Gastroesophageal sphincter (tissue), 3 donors: ENCODE measurements at regions not wholly inside any gene's neighbourhood (a gene's known extent, or its start where the extent isn't known, plus 50 kb on each side); places are given as distances from the start of the nearest gene placed in this dataset.

ENCODE experiments used
- CTCF ChIP-seq, 4 experiments: fragments of 200-600 bp in 2 of 4; fragments of 450-650 bp in 2 of 4; sonication (generic) in 1 of 4; IDR thresholded peaks; one replicate each; pipeline ENCODE4 v1.5.1; 2017 to 2019; ENCODE audit warnings: antibody characterized with exemption in 4 of 4, mild to moderate bottlenecking in 2 of 4, moderate library complexity in 2 of 4
- EP300 ChIP-seq: sonication (generic); formaldehyde crosslinking; IDR thresholded peaks from one replicate; pipeline ENCODE4 v1.6.1; 2017; ENCODE audit warnings: antibody characterized with exemption, mild to moderate bottlenecking
- POLR2A ChIP-seq, 2 donors: fragments of 450-650 bp; IDR thresholded peaks; one replicate each; pipeline ENCODE4 v1.6.1; 2017; ENCODE audit warnings: antibody characterized with exemption in 2 of 2, mild to moderate bottlenecking in 2 of 2, moderate library complexity in 1 of 2

- TF ChIP-seq CTCF (IDR thresholded peaks at IDR 0.05): no peak
- TF ChIP-seq POLR2A (IDR thresholded peaks at IDR 0.05): no peak
- no peak for TF ChIP-seq EP300
Measured at GRCh38 chr13:53241891-53242348, 213.3 kb downstream of the OLFM4 start.
